ENCODE measurements at regions not wholly inside any gene's neighbourhood (a gene's known extent, or its start where the extent isn't known, plus 50 kb on each side); places are given as distances from the start of the nearest gene placed in this dataset.
"Not testable (repeated sequence)": the region's sequence is repeated elsewhere in the genome, so short reads cannot be mapped to it uniquely, and the experiment has no call there.

GRCh38 chr2:142678164-142678563 lies 199.3 kb upstream of the KYNU start:
- Mint-ChIP-seq H3K4me1 (peaks cover 0 to 1% (median 0%) of the 10 kb centered on the region in 3 donors), H3K27me3 (peaks cover 7% of the 10 kb centered on the region), H3K36me3 (no peaks in the 10 kb centered on the region), H3K4me3 (no peak overlapping the region), H3K27ac (no peak overlapping the region), H3K9me3 (no peaks in the 10 kb centered on the region)

- Mint-ChIP-seq H3K36me3 (no peaks in the 10 kb centered on the region), H3K27ac (no peak overlapping the region), H3K27me3 (peaks cover 4% of the 10 kb centered on the region), H3K4me1 (peaks cover 0 to 1% (median 0%) of the 10 kb centered on the region in 3 donors), H3K4me3 (no peak overlapping the region), H3K9me3 (no peaks in the 10 kb centered on the region)
Observed at GRCh38 chr2:142675398-142675797, 202.1 kb upstream of the KYNU start.

GRCh38 chr2:142673836-142674235 lies 203.6 kb upstream of the KYNU start:
- peaks cover 0 to 1% (median 0%) of the 10 kb centered on the region in 3 donors for H3K4me1 Mint-ChIP-seq
- no peaks in the 10 kb centered on the region for H3K9me3 Mint-ChIP-seq
- peaks cover 3% of the 10 kb centered on the region for H3K27me3 Mint-ChIP-seq
- no peaks in the 10 kb centered on the region for H3K36me3 Mint-ChIP-seq
- no peak overlapping the region for H3K27ac Mint-ChIP-seq
- H3K4me3 Mint-ChIP-seq = no peak overlapping the region

GRCh38 chr2:142672698-142673097 lies 204.8 kb upstream of the KYNU start:
- H3K27me3 Mint-ChIP-seq = no peaks in the 10 kb centered on the region
- H3K4me1 Mint-ChIP-seq = peaks cover 0 to 1% (median 0%) of the 10 kb centered on the region in 3 donors
- H3K9me3 Mint-ChIP-seq = no peaks in the 10 kb centered on the region
- H3K27ac Mint-ChIP-seq = no peak overlapping the region
- no peak overlapping the region for H3K4me3 Mint-ChIP-seq
- H3K36me3 Mint-ChIP-seq = no peaks in the 10 kb centered on the region

GRCh38 chr2:142670362-142670761 lies 207.1 kb upstream of the KYNU start:
- H3K36me3 Mint-ChIP-seq = no peaks in the 10 kb centered on the region

GRCh38 chr2:142668420-142668819 lies 209.0 kb upstream of the KYNU start:
- Mint-ChIP-seq H3K4me1 (no peaks in the 10 kb centered on the region), H3K4me3 (no peak overlapping the region), H3K36me3 (no peaks in the 10 kb centered on the region), H3K9me3 (no peaks in the 10 kb centered on the region), H3K27me3 (no peaks in the 10 kb centered on the region), H3K27ac (no peak overlapping the region)

More at GRCh38 chr2:142670362-142670761, 207.1 kb upstream of the KYNU start:
- Mint-ChIP-seq H3K9me3 (no peaks in the 10 kb centered on the region), H3K4me1 (peaks cover 0 to 1% (median 0%) of the 10 kb centered on the region in 3 donors), H3K27ac (no peak overlapping the region), H3K27me3 (no peaks in the 10 kb centered on the region), H3K4me3 (no peak overlapping the region)

- no peaks in the 10 kb centered on the region for H3K27me3 Mint-ChIP-seq
- no peaks in the 10 kb centered on the region for H3K9me3 Mint-ChIP-seq
- no peak overlapping the region for H3K4me3 Mint-ChIP-seq
- no peaks in the 10 kb centered on the region for H3K4me1 Mint-ChIP-seq
- no peaks in the 10 kb centered on the region for H3K36me3 Mint-ChIP-seq
- no peak overlapping the region for H3K27ac Mint-ChIP-seq
Observed at GRCh38 chr2:142665241-142665640, 212.2 kb upstream of the KYNU start.

- Mint-ChIP-seq H3K4me1 (no peaks in the 10 kb centered on the region), H3K9me3 (peaks cover 0 to 4% (median 2%) of the 10 kb centered on the region in 3 donors), H3K27me3 (no peaks in the 10 kb centered on the region), H3K4me3 (no peak overlapping the region), H3K27ac (no peak overlapping the region), H3K36me3 (no peaks in the 10 kb centered on the region)
Observed at GRCh38 chr2:142650601-142651000, 226.9 kb upstream of the KYNU start.

- no peaks in the 10 kb centered on the region for H3K27me3 Mint-ChIP-seq
Observed at GRCh38 chr2:142649581-142649980, 227.9 kb upstream of the KYNU start.

GRCh38 chr2:142642650-142643049 lies 234.8 kb upstream of the KYNU start:
- Mint-ChIP-seq H3K27me3 (peaks cover 3% of the 10 kb centered on the region), H3K4me1 (no peaks in the 10 kb centered on the region), H3K36me3 (no peaks in the 10 kb centered on the region), H3K4me3 (no peak overlapping the region), H3K9me3 (no peaks in the 10 kb centered on the region), H3K27ac (no peak overlapping the region)

More at GRCh38 chr2:142649581-142649980, 227.9 kb upstream of the KYNU start:
- no peaks in the 10 kb centered on the region for H3K4me1 Mint-ChIP-seq
- H3K36me3 Mint-ChIP-seq = no peaks in the 10 kb centered on the region
- H3K9me3 Mint-ChIP-seq = peaks cover 0 to 2% (median 2%) of the 10 kb centered on the region in 3 donors
- no peak overlapping the region for H3K4me3 Mint-ChIP-seq
- no peak overlapping the region for H3K27ac Mint-ChIP-seq

- no peaks in the 10 kb centered on the region for H3K4me1 Mint-ChIP-seq
- H3K27me3 Mint-ChIP-seq = no peaks in the 10 kb centered on the region
- H3K9me3 Mint-ChIP-seq = peaks cover 0 to 6% (median 4%) of the 10 kb centered on the region in 3 donors
- H3K36me3 Mint-ChIP-seq = no peaks in the 10 kb centered on the region
- no peak overlapping the region for H3K4me3 Mint-ChIP-seq
- no peak overlapping the region for H3K27ac Mint-ChIP-seq
Observed at GRCh38 chr2:142629193-142629592, 248.3 kb upstream of the KYNU start.

- Mint-ChIP-seq H3K4me3 (no peak overlapping the region), H3K4me1 (no peaks in the 10 kb centered on the region), H3K27me3 (peaks cover 8% of the 10 kb centered on the region), H3K9me3 (no peaks in the 10 kb centered on the region), H3K27ac (no peak overlapping the region), H3K36me3 (no peaks in the 10 kb centered on the region)
Observed at GRCh38 chr2:142621287-142621686, 256.2 kb upstream of the KYNU start.

GRCh38 chr2:142617461-142617860 lies 260.0 kb upstream of the KYNU start:
- no peaks in the 10 kb centered on the region for H3K36me3 Mint-ChIP-seq
- H3K9me3 Mint-ChIP-seq = no peaks in the 10 kb centered on the region
- H3K4me3 Mint-ChIP-seq = no peak overlapping the region
- H3K27me3 Mint-ChIP-seq = peaks cover 14% of the 10 kb centered on the region
- H3K27ac Mint-ChIP-seq = no peak overlapping the region
- no peaks in the 10 kb centered on the region for H3K4me1 Mint-ChIP-seq

GRCh38 chr2:142615876-142616275 lies 261.6 kb upstream of the KYNU start:
- H3K4me1 Mint-ChIP-seq = no peaks in the 10 kb centered on the region
- no peaks in the 10 kb centered on the region for H3K9me3 Mint-ChIP-seq

GRCh38 chr2:142613193-142613592 lies 264.3 kb upstream of the KYNU start:
- not testable (repeated sequence) for H3K27ac Mint-ChIP-seq, H3K4me1 Mint-ChIP-seq, H3K36me3 Mint-ChIP-seq, H3K4me3 Mint-ChIP-seq, H3K9me3 Mint-ChIP-seq
- peaks cover 14% of the 10 kb centered on the region for H3K27me3 Mint-ChIP-seq

More at GRCh38 chr2:142615876-142616275, 261.6 kb upstream of the KYNU start:
- Mint-ChIP-seq H3K4me3 (no peak overlapping the region), H3K27ac (no peak overlapping the region), H3K36me3 (no peaks in the 10 kb centered on the region), H3K27me3 (peaks cover 14% of the 10 kb centered on the region)

GRCh38 chr2:142605421-142605820 lies 272.0 kb upstream of the KYNU start:
- no peak overlapping the region for H3K4me3 Mint-ChIP-seq
- H3K36me3 Mint-ChIP-seq = no peaks in the 10 kb centered on the region
- H3K9me3 Mint-ChIP-seq = no peaks in the 10 kb centered on the region
- H3K4me1 Mint-ChIP-seq = no peaks in the 10 kb centered on the region
- no peak overlapping the region for H3K27ac Mint-ChIP-seq
- H3K27me3 Mint-ChIP-seq = no peaks in the 10 kb centered on the region

- Mint-ChIP-seq H3K9me3 (no peaks in the 10 kb centered on the region), H3K27ac (no peak overlapping the region), H3K4me1 (no peaks in the 10 kb centered on the region), H3K36me3 (no peaks in the 10 kb centered on the region), H3K27me3 (no peaks in the 10 kb centered on the region), H3K4me3 (no peak overlapping the region)
Observed at GRCh38 chr2:142603759-142604158, 273.7 kb upstream of the KYNU start.

Data from IgD-negative memory B cell (primary cell).